GM19035 (cell line): ENCODE measurements at regions not wholly inside any gene's neighbourhood (a gene's known extent, or its start where the extent isn't known, plus 50 kb on each side); places are given as distances from the start of the nearest gene placed in this dataset.
A peak's percentile ranks its signal among the peaks of the same experiment; 100 is the strongest.
"Not testable (repeated sequence)": the region's sequence is repeated elsewhere in the genome, so short reads cannot be mapped to it uniquely, and the experiment has no call there.

Source experiments
- ATAC-seq: cut with Tn5 transposase; IDR thresholded peaks from one replicate; pipeline ENCODE4 v1.9.1; 2021; ENCODE audit not compliant: unreplicated experiment

GRCh38 chr7:106713452-106713851 is 52.5 kb upstream of the CCDC71L start:
- not testable (repeated sequence) for ATAC-seq

DNA sequence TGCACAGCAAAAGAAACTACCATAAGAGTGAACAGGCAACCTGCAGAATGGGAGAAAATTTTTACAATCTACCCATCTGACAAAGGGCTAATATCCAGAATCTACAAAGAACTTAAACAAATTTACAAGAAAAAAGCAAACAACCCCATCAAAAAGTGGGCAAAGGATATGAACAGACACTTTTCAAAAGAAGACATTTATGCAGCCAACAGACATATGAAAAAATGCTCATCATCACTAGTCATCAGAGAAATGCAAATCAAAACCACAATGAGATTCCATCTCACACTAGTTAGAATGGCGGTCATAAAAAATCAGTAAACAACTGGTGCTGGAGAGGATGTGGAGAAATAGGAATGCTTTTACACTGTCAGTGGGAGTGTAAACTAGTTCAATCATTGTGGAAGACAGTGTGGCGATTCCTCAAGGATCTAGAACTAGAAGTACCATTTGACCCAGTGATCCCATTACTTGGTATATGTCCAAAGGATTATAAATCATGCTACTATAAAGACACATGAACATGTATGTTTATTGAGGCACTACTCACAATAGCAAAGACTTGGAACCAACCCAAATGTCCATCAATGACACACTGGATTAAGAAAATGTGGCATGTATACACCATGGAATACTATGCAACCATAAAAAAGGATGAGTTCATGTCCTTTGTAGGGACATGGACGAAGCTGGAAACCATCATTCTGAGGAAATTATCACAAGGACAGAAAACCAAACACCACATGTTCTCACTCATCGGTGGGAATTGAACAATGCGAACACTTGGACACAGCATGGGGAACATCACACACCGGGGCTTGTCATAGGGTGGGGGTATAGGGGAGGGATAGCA is 53.9 kb upstream of the CCDC71L start:
- not testable (repeated sequence) for ATAC-seq

DNA sequence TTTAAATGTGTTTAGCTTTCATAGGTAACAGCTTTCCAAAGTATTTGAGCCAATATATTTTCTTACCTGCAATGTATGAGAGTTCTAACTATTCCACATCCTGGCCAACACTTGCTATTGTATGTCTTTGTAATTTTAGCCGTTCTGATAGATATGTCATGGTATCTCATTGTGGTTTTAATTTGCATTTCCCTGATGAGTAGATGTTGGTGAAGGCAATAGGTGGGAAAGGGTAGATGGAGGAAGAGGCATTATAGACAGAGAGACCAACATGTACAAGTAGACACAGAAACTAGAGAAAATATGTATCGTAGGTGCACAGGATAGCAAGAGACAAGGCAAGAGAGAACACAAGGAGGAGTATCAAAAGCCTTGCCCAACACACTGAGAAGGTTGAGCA is 54.8 kb upstream of the CCDC71L start:
- no peak for ATAC-seq

DNA sequence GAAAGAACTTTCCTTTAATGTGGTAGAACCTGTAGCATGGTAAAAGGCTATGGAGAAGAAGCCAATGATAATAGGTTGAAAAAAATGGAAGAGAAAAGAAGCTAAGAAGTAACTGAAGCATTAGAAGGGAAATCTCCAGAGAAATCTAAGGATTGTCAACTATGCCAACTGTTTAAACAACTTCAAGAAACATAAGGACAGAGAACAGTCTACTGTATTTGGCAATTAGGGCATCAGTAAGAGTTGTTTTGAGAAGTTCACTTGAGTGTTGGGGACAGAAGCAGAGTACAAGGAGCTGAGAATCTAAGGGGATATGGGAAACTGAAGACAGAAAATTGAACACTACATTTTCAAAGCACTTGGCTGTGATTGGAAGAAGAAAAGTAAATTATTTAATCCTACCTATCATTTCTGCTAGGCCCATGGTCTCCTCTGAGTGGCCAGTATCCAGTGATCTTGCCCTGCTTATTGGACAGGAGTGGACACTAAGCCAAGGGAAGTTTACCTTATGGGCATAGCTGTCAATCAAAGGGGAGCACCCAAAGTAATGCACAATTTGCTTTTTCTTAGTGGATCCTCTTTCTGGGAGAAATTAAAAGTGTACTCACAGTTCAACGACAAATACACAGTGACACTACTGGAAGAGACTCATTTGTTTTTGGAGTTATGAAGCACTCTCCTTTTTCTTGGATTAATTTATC is 56.4 kb upstream of the CCDC71L start:
- ATAC-seq = no peak

GRCh38 chr7:106717955-106718871 is 57.3 kb upstream of the CCDC71L start:
- ATAC-seq = peak; percentile 89

- no peak for ATAC-seq
Measured at GRCh38 chr7:106720641-106721040, 59.7 kb upstream of the CCDC71L start.

GRCh38 chr7:106721816-106722785 is 61.1 kb upstream of the CCDC71L start:
- ATAC-seq = no peak

DNA sequence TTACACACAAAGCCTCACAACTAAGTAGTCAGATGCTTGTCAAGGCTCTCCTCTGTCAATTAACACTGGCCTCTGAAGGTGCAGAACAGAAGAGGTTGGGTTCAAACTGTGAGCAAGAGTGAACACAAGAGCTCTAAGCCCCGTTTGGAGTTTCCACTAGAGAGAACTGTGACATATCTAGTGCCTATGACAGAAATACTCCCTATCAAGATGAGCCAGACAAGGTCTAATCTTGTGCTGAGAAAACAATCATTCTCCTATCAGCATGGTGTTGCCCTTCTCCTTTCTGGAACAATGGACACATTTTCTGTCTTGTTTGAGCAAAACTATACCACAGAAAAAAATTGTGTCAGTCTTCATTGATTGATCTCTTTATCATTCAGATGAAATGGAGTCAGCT is 62.4 kb upstream of the CCDC71L start:
- ATAC-seq = no peak

GRCh38 chr7:106729720-106730385 is 68.9 kb upstream of the CCDC71L start:
- no peak for ATAC-seq

DNA sequence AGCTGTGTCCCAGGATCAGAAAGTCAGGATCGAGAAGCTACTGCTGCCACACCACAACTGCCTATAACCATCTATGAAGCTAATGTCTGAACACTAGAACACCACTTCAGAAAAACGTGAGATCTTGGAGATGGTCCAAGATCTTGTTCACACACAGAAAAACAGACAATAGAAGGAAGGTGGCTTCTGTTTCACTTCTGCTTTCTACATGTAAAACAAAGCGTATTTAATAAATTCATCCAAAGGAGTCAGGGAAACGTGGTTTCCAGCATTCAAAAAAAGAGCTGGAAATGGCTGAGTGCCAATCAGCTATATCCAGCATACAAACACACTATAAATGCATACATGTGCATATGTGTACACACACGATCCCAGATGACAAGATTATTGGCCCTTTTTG is 70.2 kb upstream of the CCDC71L start:
- peak; percentile 91 for ATAC-seq

DNA sequence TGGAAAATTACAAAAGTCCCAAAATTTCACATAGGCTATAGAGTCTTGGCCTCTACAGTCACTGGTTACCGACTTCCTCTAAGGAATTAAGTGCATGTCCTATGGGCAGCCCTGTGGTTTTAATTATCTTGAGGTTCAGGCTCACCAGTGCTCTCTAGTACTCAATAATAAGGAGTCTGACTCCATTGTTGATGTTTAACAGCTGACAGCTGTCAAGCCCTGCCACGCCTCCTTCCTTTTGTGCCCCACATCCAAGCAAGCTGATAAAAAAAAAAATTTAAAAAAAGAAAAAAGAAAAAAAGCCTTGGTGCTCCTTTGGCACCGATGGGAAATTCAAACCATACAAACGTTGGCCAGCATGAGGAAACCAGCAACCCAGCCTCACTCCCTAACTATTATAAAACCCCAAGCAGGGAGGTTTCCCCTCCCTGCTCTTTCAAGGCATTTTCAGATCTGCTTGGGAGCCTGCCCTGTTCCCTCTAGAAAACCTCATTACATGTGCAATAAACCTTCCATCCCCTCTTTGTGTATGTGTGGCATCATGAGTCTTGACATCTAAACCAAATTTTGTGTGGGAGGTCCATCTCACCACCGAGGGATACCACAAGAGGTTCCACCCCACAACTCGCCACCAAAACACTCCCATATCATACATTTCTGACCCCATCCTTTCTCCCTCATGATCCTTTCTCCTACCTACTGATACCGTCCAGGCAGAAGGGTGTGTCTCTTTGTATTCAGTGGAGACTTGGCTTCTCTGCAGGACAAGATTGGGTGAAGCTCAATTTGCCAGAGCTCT is 70.9 kb upstream of the CCDC71L start:
- ATAC-seq = no peak

- ATAC-seq = no peak
Measured at GRCh38 chr7:106735637-106736036, 74.7 kb upstream of the CCDC71L start.

DNA sequence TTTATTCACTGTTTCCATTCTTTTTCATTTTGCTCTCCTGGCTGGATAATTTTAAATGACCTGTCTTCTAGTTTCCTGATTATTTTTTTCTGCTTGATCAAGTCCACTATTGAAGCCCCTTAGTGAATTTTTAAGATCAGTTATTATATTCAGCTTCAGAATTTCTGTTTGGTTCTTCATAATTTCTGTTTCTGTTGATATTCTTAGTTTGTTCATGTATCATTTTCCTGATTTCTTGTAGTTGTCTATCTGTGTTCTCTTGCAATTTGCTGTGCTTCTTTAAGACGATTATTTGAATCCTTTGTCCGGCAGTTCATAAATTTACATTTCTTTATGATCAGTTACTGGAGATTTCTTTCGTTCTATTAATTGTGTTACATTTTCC is 75.2 kb upstream of the CCDC71L start:
- no peak for ATAC-seq

GRCh38 chr7:106736508-106737201 is 75.7 kb upstream of the CCDC71L start:
- ATAC-seq = peak; percentile 91

GRCh38 chr7:106737202-106737562 is 76.2 kb upstream of the CCDC71L start:
- no peak for ATAC-seq

DNA sequence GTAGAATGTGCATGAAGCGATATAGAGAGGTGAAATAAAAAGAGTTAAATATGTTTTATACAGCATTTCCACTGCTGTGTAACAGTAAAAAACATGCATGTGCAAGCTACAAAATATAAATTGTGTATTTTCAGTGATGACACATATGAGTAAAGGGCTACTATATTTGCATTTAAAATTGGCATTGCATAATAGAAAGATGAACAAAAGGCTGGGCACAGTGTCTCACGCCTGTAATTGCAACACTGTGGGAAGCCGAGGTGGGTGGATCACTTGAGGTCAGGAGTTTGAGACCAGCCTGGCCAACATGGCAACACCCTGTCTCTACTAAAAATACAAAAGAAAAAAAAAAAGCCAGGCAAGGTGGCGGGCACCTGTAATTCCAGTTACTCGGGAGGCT is 79.8 kb upstream of the CCDC71L start:
- no peak for ATAC-seq

GRCh38 chr7:106744563-106745091 is 83.7 kb upstream of the CCDC71L start:
- no peak for ATAC-seq

DNA sequence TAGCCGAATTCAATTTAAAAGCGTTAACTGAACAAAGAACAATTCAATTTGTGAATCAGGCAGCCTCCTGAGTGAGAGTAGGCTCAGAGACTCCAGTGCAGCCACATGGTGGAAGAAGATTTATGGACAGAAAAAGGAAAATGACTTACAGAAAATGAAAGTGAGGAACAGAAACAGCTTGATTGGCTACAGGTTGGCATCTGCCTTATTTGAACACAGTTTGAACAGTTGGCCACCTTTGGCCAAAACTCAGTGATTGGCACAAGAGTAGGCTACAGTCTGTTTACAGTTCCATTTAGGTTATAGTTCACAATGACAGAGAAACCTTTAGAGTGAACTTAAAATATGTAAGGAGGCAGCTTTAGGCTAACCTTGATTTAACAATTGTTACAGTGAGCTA is 86.3 kb upstream of the CCDC71L start:
- not testable (repeated sequence) for ATAC-seq
